Immature natural killer cell (primary cell): ENCODE measurements at regions not wholly inside any gene's neighbourhood (a gene's known extent, or its start where the extent isn't known, plus 50 kb on each side); places are given as distances from the start of the nearest gene placed in this dataset.

ENCODE experiments used
- DNase-seq, 3 donors: peaks; one replicate each; pipeline ENCODE4 v3.0.0; 2022; ENCODE audit warnings: mixed read lengths in 1 of 3
- H3K27ac Mint-ChIP-seq, 6 donors: one replicate each; pipeline ENCODE4 v1.8.0; 2020; ENCODE audit warnings: mixed read lengths in 6 of 6, mild to moderate bottlenecking in 5 of 6, inconsistent platforms in 4 of 6, moderate library complexity in 3 of 6
- H3K27me3 Mint-ChIP-seq, 3 donors: one replicate each; pipeline ENCODE4 v1.8.0; 2020 to 2021; ENCODE audit warnings: low read depth in 3 of 3, mild to moderate bottlenecking in 3 of 3, mixed read lengths in 3 of 3, moderate library complexity in 3 of 3, inconsistent platforms in 1 of 3
- H3K36me3 Mint-ChIP-seq, 3 donors: one replicate each; pipeline ENCODE4 v1.8.0; 2020; ENCODE audit warnings: mixed read lengths in 3 of 3, inconsistent platforms in 2 of 3, mild to moderate bottlenecking in 2 of 3
- H3K4me1 Mint-ChIP-seq, 2 donors: one replicate each; pipeline ENCODE4 v1.8.0; 2020; ENCODE audit warnings: inconsistent platforms in 2 of 2, mild to moderate bottlenecking in 2 of 2, mixed read lengths in 2 of 2, moderate library complexity in 1 of 2
- H3K4me3 Mint-ChIP-seq, 5 donors: one replicate each; pipeline ENCODE4 v1.8.0; 2020; ENCODE audit warnings: mild to moderate bottlenecking in 5 of 5, mixed read lengths in 5 of 5, inconsistent platforms in 3 of 5, moderate library complexity in 3 of 5
- H3K9me3 Mint-ChIP-seq, 6 donors: one replicate each; pipeline ENCODE4 v1.8.0; 2020; ENCODE audit warnings: mild to moderate bottlenecking in 6 of 6, mixed read lengths in 6 of 6, inconsistent platforms in 4 of 6, moderate library complexity in 3 of 6

GRCh38 chr12:98417266-98417665, 98.1 kb upstream of the TMPO start:
- H3K27me3 Mint-ChIP-seq: peaks cover 0 to 2% (median 2%) of the 10 kb centered on the region in 3 donors

GRCh38 chr12:98418357-98419075, 96.9 kb upstream of the TMPO start:
- Mint-ChIP-seq H3K36me3 (no peaks in the 10 kb centered on the region), H3K27me3 (peaks cover 0 to 2% (median 2%) of the 10 kb centered on the region in 3 donors), H3K27ac (no peak overlapping the region), H3K4me3 (no peak overlapping the region), H3K9me3 (no peaks in the 10 kb centered on the region), H3K4me1 (no peaks in the 10 kb centered on the region)
- DNase-seq: no peak

More at GRCh38 chr12:98417266-98417665, 98.1 kb upstream of the TMPO start:
- Mint-ChIP-seq H3K4me3 (no peak overlapping the region), H3K4me1 (no peaks in the 10 kb centered on the region), H3K36me3 (no peaks in the 10 kb centered on the region), H3K9me3 (no peaks in the 10 kb centered on the region), H3K27ac (no peak overlapping the region)
- no peak for DNase-seq

- Mint-ChIP-seq H3K36me3 (no peaks in the 10 kb centered on the region), H3K4me1 (no peaks in the 10 kb centered on the region), H3K27ac (no peak overlapping the region), H3K9me3 (no peaks in the 10 kb centered on the region), H3K27me3 (peaks cover 0 to 2% (median 2%) of the 10 kb centered on the region in 3 donors), H3K4me3 (no peak overlapping the region)
- DNase-seq: no peak
These were observed 96.2 kb upstream of the TMPO start for GRCh38 chr12:98419081-98419794.

GRCh38 chr12:98419795-98420404, 95.5 kb upstream of the TMPO start:
- Mint-ChIP-seq H3K9me3 (no peaks in the 10 kb centered on the region), H3K4me1 (peaks cover 0 to 4% of the 10 kb centered on the region in 2 donors), H3K36me3 (no peaks in the 10 kb centered on the region), H3K27me3 (peaks cover 0 to 2% (median 0%) of the 10 kb centered on the region in 3 donors), H3K27ac (no peak overlapping the region), H3K4me3 (no peak overlapping the region)
- no peak for DNase-seq

- H3K9me3 Mint-ChIP-seq: no peaks in the 10 kb centered on the region
- no peak for DNase-seq
- peaks cover 0 to 2% (median 0%) of the 10 kb centered on the region in 3 donors for H3K27me3 Mint-ChIP-seq
- no peak overlapping the region for H3K27ac Mint-ChIP-seq
- H3K4me1 Mint-ChIP-seq: peaks cover 0 to 4% of the 10 kb centered on the region in 2 donors
- H3K4me3 Mint-ChIP-seq: no peak overlapping the region
- no peaks in the 10 kb centered on the region for H3K36me3 Mint-ChIP-seq
These were observed 94.9 kb upstream of the TMPO start for GRCh38 chr12:98420461-98420860.

GRCh38 chr12:98421316-98421715, 94.1 kb upstream of the TMPO start:
- no peaks in the 10 kb centered on the region for H3K36me3 Mint-ChIP-seq
- peaks cover 0 to 1% (median 0%) of the 10 kb centered on the region in 3 donors for H3K27me3 Mint-ChIP-seq
- no peak for DNase-seq
- no peaks in the 10 kb centered on the region for H3K9me3 Mint-ChIP-seq
- H3K4me3 Mint-ChIP-seq: no peak overlapping the region
- peaks cover 0 to 4% of the 10 kb centered on the region in 2 donors for H3K4me1 Mint-ChIP-seq
- H3K27ac Mint-ChIP-seq: no peak overlapping the region

- no peak for DNase-seq
- Mint-ChIP-seq H3K27ac (no peak overlapping the region), H3K4me3 (no peak overlapping the region), H3K4me1 (peaks cover 0 to 4% of the 10 kb centered on the region in 2 donors), H3K36me3 (no peaks in the 10 kb centered on the region), H3K27me3 (peaks cover 0 to 1% (median 1%) of the 10 kb centered on the region in 3 donors), H3K9me3 (no peaks in the 10 kb centered on the region)
These were observed 93.0 kb upstream of the TMPO start for GRCh38 chr12:98422359-98422758.

- no peak overlapping the region for H3K27ac Mint-ChIP-seq
These were observed 92.6 kb upstream of the TMPO start for GRCh38 chr12:98422812-98423211.

GRCh38 chr12:98423963-98424362, 91.4 kb upstream of the TMPO start:
- no peak overlapping the region for H3K4me3 Mint-ChIP-seq
- H3K36me3 Mint-ChIP-seq: no peaks in the 10 kb centered on the region
- H3K27me3 Mint-ChIP-seq: peaks cover 0 to 2% (median 1%) of the 10 kb centered on the region in 3 donors
- H3K9me3 Mint-ChIP-seq: no peaks in the 10 kb centered on the region
- no peak overlapping the region for H3K27ac Mint-ChIP-seq
- peaks cover 0 to 4% of the 10 kb centered on the region in 2 donors for H3K4me1 Mint-ChIP-seq
- no peak for DNase-seq

More at GRCh38 chr12:98422812-98423211, 92.6 kb upstream of the TMPO start:
- peaks cover 0 to 1% (median under 1%) of the 10 kb centered on the region in 3 donors for H3K27me3 Mint-ChIP-seq
- H3K4me3 Mint-ChIP-seq: no peak overlapping the region
- peaks cover 0 to 4% of the 10 kb centered on the region in 2 donors for H3K4me1 Mint-ChIP-seq
- no peaks in the 10 kb centered on the region for H3K36me3 Mint-ChIP-seq
- no peak for DNase-seq
- H3K9me3 Mint-ChIP-seq: no peaks in the 10 kb centered on the region

GRCh38 chr12:98424726-98425401, 90.5 kb upstream of the TMPO start:
- Mint-ChIP-seq H3K4me3 (no peak overlapping the region), H3K27ac (no peak overlapping the region), H3K36me3 (no peaks in the 10 kb centered on the region), H3K9me3 (no peaks in the 10 kb centered on the region), H3K27me3 (peaks cover 0 to 2% (median 1%) of the 10 kb centered on the region in 3 donors), H3K4me1 (peaks cover 0 to 4% of the 10 kb centered on the region in 2 donors)
- peak; percentile 6 to 28 (median 15) for DNase-seq

GRCh38 chr12:98425859-98426258, 89.5 kb upstream of the TMPO start:
- no peak for DNase-seq
- no peaks in the 10 kb centered on the region for H3K9me3 Mint-ChIP-seq

GRCh38 chr12:98431089-98431488, 84.3 kb upstream of the TMPO start:
- Mint-ChIP-seq H3K27ac (no peak overlapping the region), H3K9me3 (peaks cover 0 to 10% (median 0%) of the 10 kb centered on the region in 6 donors), H3K27me3 (peaks cover 2 to 8% (median 3%) of the 10 kb centered on the region in 3 donors), H3K36me3 (peaks cover 0 to 7% (median 6%) of the 10 kb centered on the region in 3 donors), H3K4me3 (no peak overlapping the region), H3K4me1 (no peaks in the 10 kb centered on the region)
- DNase-seq: no peak

More at GRCh38 chr12:98425859-98426258, 89.5 kb upstream of the TMPO start:
- Mint-ChIP-seq H3K4me3 (no peak overlapping the region), H3K36me3 (no peaks in the 10 kb centered on the region), H3K27me3 (peaks cover 1 to 3% (median 2%) of the 10 kb centered on the region in 3 donors), H3K27ac (no peak overlapping the region), H3K4me1 (peaks cover 0 to 4% of the 10 kb centered on the region in 2 donors)

GRCh38 chr12:98437166-98437565, 78.2 kb upstream of the TMPO start:
- Mint-ChIP-seq H3K27ac (no peak overlapping the region), H3K4me3 (no peak overlapping the region), H3K27me3 (peaks cover 0 to 12% (median 5%) of the 10 kb centered on the region in 3 donors)

More at GRCh38 chr12:98437166-98437565, 78.2 kb upstream of the TMPO start:
- Mint-ChIP-seq H3K36me3 (peaks cover 0 to 7% (median 6%) of the 10 kb centered on the region in 3 donors), H3K4me1 (no peaks in the 10 kb centered on the region), H3K9me3 (peaks cover 0 to 10% (median 0%) of the 10 kb centered on the region in 6 donors)
- DNase-seq: no peak
